Coronary artery (tissue), 2 donors: ENCODE measurements at regions not wholly inside any gene's neighbourhood (a gene's known extent, or its start where the extent isn't known, plus 50 kb on each side); places are given as distances from the start of the nearest gene placed in this dataset.
A peak's percentile ranks its signal among the peaks of the same experiment; 100 is the strongest.

Experiments used
- DNase-seq: peaks from one replicate; pipeline ENCODE4 v3.0.0-alpha.2; 2017; ENCODE audit warnings: low spot score
- H3K27ac ChIP-seq, 2 donors: fragments of 200-600 bp; sonication (generic); one replicate each; pipeline ENCODE4 v1.5.1; 2016 to 2019
- H3K4me3 ChIP-seq: fragments of 200-600 bp; sonication (generic); 2 replicates; pipeline ENCODE4 v1.5.1; 2016; ENCODE audit warnings: mild to moderate bottlenecking, moderate library complexity
- CTCF ChIP-seq: fragments of 200-600 bp; sonication (generic); IDR thresholded peaks from one replicate; pipeline ENCODE4 v1.5.1; 2019; ENCODE audit warnings: antibody characterized with exemption

- TF ChIP-seq CTCF: no peak
- no peak for DNase-seq
- H3K27ac ChIP-seq: no peak overlapping the region
- no peak overlapping the region for H3K4me3 ChIP-seq
Observed at GRCh38 chr12:124715121-124715990, 147.9 kb upstream of the NCOR2 start.

- DNase-seq: no peak
- Histone ChIP-seq H3K27ac (peak overlapping the region; percentile 51 to 88), H3K4me3 (peak overlapping the region; percentile 59)
- no peak for TF ChIP-seq CTCF
Observed at GRCh38 chr12:124713436-124714082, 146.1 kb upstream of the NCOR2 start.

GRCh38 chr12:124713041-124713435 lies 145.6 kb upstream of the NCOR2 start:
- Histone ChIP-seq H3K27ac (peak overlapping the region; percentile 51 to 88), H3K4me3 (peak overlapping the region; percentile 59)
- TF ChIP-seq CTCF: no peak
- DNase-seq: no peak

GRCh38 chr12:124711344-124711743 lies 143.9 kb upstream of the NCOR2 start:
- no peak for TF ChIP-seq CTCF
- H3K4me3 ChIP-seq: no peak overlapping the region
- DNase-seq: no peak
- H3K27ac ChIP-seq: no peak overlapping the region

GRCh38 chr12:124709722-124710687 lies 142.6 kb upstream of the NCOR2 start:
- H3K27ac ChIP-seq: no peak overlapping the region

More at GRCh38 chr12:124709722-124710687, 142.6 kb upstream of the NCOR2 start:
- no peak overlapping the region for H3K4me3 ChIP-seq
- no peak for TF ChIP-seq CTCF
- DNase-seq: no peak
